ENCODE measurements at regions not wholly inside any gene's neighbourhood (a gene's known extent, or its start where the extent isn't known, plus 50 kb on each side); places are given as distances from the start of the nearest gene placed in this dataset.

- H3K27ac ChIP-seq: no peak overlapping the region
- TF ChIP-seq ZFX (IDR thresholded peaks at IDR 0.05): no peak
- TF ChIP-seq CTCF (conservative IDR thresholded peaks at IDR 0.05): no peak
These were observed 507.2 kb downstream of the TCERG1L start for GRCh38 chr10:130804281-130804680.

- no peak for TF ChIP-seq ZFX (IDR thresholded peaks at IDR 0.05)
- no peak for TF ChIP-seq CTCF (conservative IDR thresholded peaks at IDR 0.05)
- no peak overlapping the region for H3K27ac ChIP-seq
These were observed 506.5 kb downstream of the TCERG1L start for GRCh38 chr10:130804778-130805634.

GRCh38 chr10:130805635-130806030 is 505.9 kb downstream of the TCERG1L start:
- H3K27ac ChIP-seq: no peak overlapping the region
- TF ChIP-seq CTCF (conservative IDR thresholded peaks at IDR 0.05) (no peak), ZFX (IDR thresholded peaks at IDR 0.05) (no peak)

- no peak for TF ChIP-seq ZFX (IDR thresholded peaks at IDR 0.05)
- no peak for TF ChIP-seq CTCF (conservative IDR thresholded peaks at IDR 0.05)
- H3K27ac ChIP-seq: no peak overlapping the region
These were observed 505.1 kb downstream of the TCERG1L start for GRCh38 chr10:130806426-130806825.

- TF ChIP-seq CTCF (conservative IDR thresholded peaks at IDR 0.05) (no peak), ZFX (IDR thresholded peaks at IDR 0.05) (no peak)
- no peak overlapping the region for H3K27ac ChIP-seq
These were observed 504.4 kb downstream of the TCERG1L start for GRCh38 chr10:130807096-130807495.

- H3K27ac ChIP-seq: no peak overlapping the region
- TF ChIP-seq CTCF (conservative IDR thresholded peaks at IDR 0.05): no peak
- TF ChIP-seq ZFX (IDR thresholded peaks at IDR 0.05): no peak
These were observed 503.8 kb downstream of the TCERG1L start for GRCh38 chr10:130807721-130808120.

GRCh38 chr10:130808243-130808642 is 503.3 kb downstream of the TCERG1L start:
- no peak overlapping the region for H3K27ac ChIP-seq
- no peak for TF ChIP-seq CTCF (conservative IDR thresholded peaks at IDR 0.05)
- TF ChIP-seq ZFX (IDR thresholded peaks at IDR 0.05): no peak
